Neural cell (in vitro differentiated cells): ENCODE measurements at regions not wholly inside any gene's neighbourhood (a gene's known extent, or its start where the extent isn't known, plus 50 kb on each side); places are given as distances from the start of the nearest gene placed in this dataset.

Experiments used
- H2AFZ ChIP-seq: fragments of 200-600, 300-800 bp; sonication (generic), shearing (Covaris generic); 2 replicates; pipeline ENCODE4 v1.6.0; 2014; ENCODE audit warnings: low read depth, mild to moderate bottlenecking, antibody characterized with exemption, low read length, moderate library complexity
- H3F3A ChIP-seq: fragments of 200-600 bp; shearing (Covaris generic); 2 replicates; pipeline ENCODE4 v1.6.1; 2016; ENCODE audit warnings: mild to moderate bottlenecking, moderate library complexity, mixed read lengths, antibody characterized with exemption, low read length; ENCODE audit not compliant: insufficient read depth, poor library complexity, severe bottlenecking
- H3K27ac ChIP-seq: fragments of 200-600, 300-800 bp; sonication (generic), shearing (Covaris generic); 2 replicates; pipeline ENCODE4 v1.5.1; 2014; ENCODE audit warnings: mild to moderate bottlenecking, low read length, moderate library complexity
- H3K27me3 ChIP-seq: fragments of 300-800, 200-600 bp; sonication (generic), shearing (Covaris generic); 2 replicates; pipeline ENCODE4 v1.6.0; 2014; ENCODE audit warnings: mild to moderate bottlenecking, low read depth, low read length, moderate library complexity; ENCODE audit not compliant: insufficient read depth
- H3K36me3 ChIP-seq: fragments of 300-800, 200-600 bp; sonication (generic), shearing (Covaris generic); 2 replicates; pipeline ENCODE4 v1.5.1; 2014; ENCODE audit warnings: mild to moderate bottlenecking, antibody characterized with exemption, low read length, moderate library complexity; ENCODE audit not compliant: insufficient read depth
- H3K4me2 ChIP-seq: fragments of 300-800, 200-600 bp; sonication (generic), shearing (Covaris generic); 2 replicates; pipeline ENCODE4 v1.6.0; 2014; ENCODE audit warnings: mild to moderate bottlenecking, low read length
- H3K4me3 ChIP-seq: fragments of 300-800, 200-600 bp; sonication (generic), shearing (Covaris generic); 2 replicates; pipeline ENCODE4 v1.5.1; 2014; ENCODE audit warnings: mild to moderate bottlenecking, low read length, moderate library complexity
- H3K79me2 ChIP-seq: fragments of 200-600 bp; shearing (Covaris generic); replicated peaks from 2 replicates; pipeline ENCODE4 v1.6.0; 2014; ENCODE audit warnings: mild to moderate bottlenecking, low read length, moderate library complexity; ENCODE audit not compliant: insufficient read depth
- H3K9ac ChIP-seq: fragments of 300-800, 200-600 bp; sonication (generic), shearing (Covaris generic); 2 replicates; pipeline ENCODE4 v1.6.1; 2016; ENCODE audit warnings: mild to moderate bottlenecking, low read length, mixed read lengths
- H3K9me2 ChIP-seq: fragments of 200-600 bp; shearing (Covaris generic); 2 replicates; pipeline ENCODE4 v1.6.1; 2016; ENCODE audit warnings: mild to moderate bottlenecking, low read length, mixed read lengths; ENCODE audit not compliant: insufficient read depth
- H3K9me3 ChIP-seq: fragments of 200-600, 300-800 bp; sonication (generic), shearing (Covaris generic); 2 replicates; pipeline ENCODE4 v1.6.1; 2016; ENCODE audit warnings: mild to moderate bottlenecking, mixed run types, low read length, moderate library complexity, mixed read lengths
- H4K20me1 ChIP-seq: fragments of 200-600 bp; shearing (Covaris generic); 2 replicates; pipeline ENCODE4 v1.6.1; 2016; ENCODE audit warnings: mild to moderate bottlenecking, mixed run types; ENCODE audit not compliant: insufficient read depth
- EP300 ChIP-seq: fragments of 450-650 bp; conservative IDR thresholded peaks from 2 replicates; pipeline ENCODE4 v1.6.1; 2014; ENCODE audit warnings: antibody characterized with exemption, mild to moderate bottlenecking, moderate library complexity; ENCODE audit not compliant: poor library complexity, severe bottlenecking
- EZH2 ChIP-seq: fragments of 200-600, 300-800 bp; shearing (Covaris generic), sonication (generic); IDR thresholded peaks from 2 replicates; pipeline ENCODE4 v1.6.1; 2014; ENCODE audit warnings: antibody characterized with exemption, low read length, borderline replicate concordance, mild to moderate bottlenecking; ENCODE audit not compliant: insufficient read depth, poor library complexity, severe bottlenecking
- MXI1 ChIP-seq: fragments of 450-650 bp; conservative IDR thresholded peaks from 2 replicates; pipeline ENCODE4 v1.6.1; 2014; ENCODE audit warnings: antibody characterized with exemption, mild to moderate bottlenecking; ENCODE audit not compliant: poor library complexity, severe bottlenecking
- POLR2AphosphoS5 ChIP-seq: IDR thresholded peaks from 2 replicates; pipeline ENCODE4 v1.6.1; 2012
- RAD21 ChIP-seq: fragments of 450-650 bp; conservative IDR thresholded peaks from 2 replicates; pipeline ENCODE4 v1.6.1; 2014; ENCODE audit warnings: antibody characterized with exemption, mild to moderate bottlenecking, moderate library complexity
- REST ChIP-seq: IDR thresholded peaks from 2 replicates; pipeline ENCODE4 v1.6.1; 2012; ENCODE audit warnings: borderline replicate concordance
- SMC3 ChIP-seq: fragments of 450-650 bp; conservative IDR thresholded peaks from 2 replicates; pipeline ENCODE4 v1.6.1; 2014; ENCODE audit warnings: antibody characterized with exemption, mild to moderate bottlenecking, moderate library complexity; ENCODE audit not compliant: poor library complexity
- TF ChIP-seq, protein P1 (sequence below): fragments of 450-650 bp; IDR thresholded peaks from 2 replicates; pipeline ENCODE4 v1.5.1; 2014; ENCODE audit warnings: antibody characterized with exemption, mild to moderate bottlenecking, moderate library complexity; ENCODE audit not compliant: poor library complexity, severe bottlenecking

- H3K27me3 ChIP-seq, result no peaks in the 10 kb centered on the region
- no peak overlapping the region for H3K27ac ChIP-seq
- H2AFZ ChIP-seq, result no peak overlapping the region
- H4K20me1 ChIP-seq, result no peaks in the 10 kb centered on the region
- TF ChIP-seq REST, result no peak
- TF ChIP-seq EZH2, result no peak
- TF ChIP-seq RAD21, result no peak
- no peak for TF ChIP-seq EP300
- TF ChIP-seq MXI1, result no peak
- TF ChIP-seq SMC3, result no peak
- H3F3A ChIP-seq, result no peaks in the 10 kb centered on the region
- no peaks in the 10 kb centered on the region for H3K36me3 ChIP-seq
- H3K9ac ChIP-seq, result no peak overlapping the region
- H3K4me3 ChIP-seq, result no peak overlapping the region
- no peaks in the 10 kb centered on the region for H3K9me3 ChIP-seq
- H3K4me2 ChIP-seq, result no peak overlapping the region
- H3K9me2 ChIP-seq, result no peaks in the 10 kb centered on the region
- no peaks in the 10 kb centered on the region for H3K79me2 ChIP-seq
Observed at GRCh38 chr14:38731962-38732361, 371.1 kb downstream of the SEC23A start.

DNA sequence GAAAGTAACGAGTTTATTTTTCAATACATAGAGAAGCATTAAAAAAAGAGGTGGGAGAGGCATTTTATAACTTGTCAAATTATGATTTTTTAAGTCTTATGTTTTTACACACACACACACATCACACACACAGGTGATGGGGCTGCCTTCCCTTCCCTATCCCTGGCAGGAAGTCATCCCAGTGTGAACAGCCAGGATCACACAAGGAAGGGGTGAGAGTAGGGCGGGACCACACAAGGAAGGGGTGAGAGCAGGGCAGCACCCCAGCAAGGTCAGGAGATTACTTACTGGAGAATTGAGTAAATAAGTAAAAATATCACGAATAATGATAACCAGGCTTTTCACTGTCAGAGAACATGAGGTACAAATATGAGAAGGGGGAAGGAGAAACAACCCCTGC, 372.6 kb downstream of the SEC23A start:
- TF ChIP-seq POLR2AphosphoS5 (no peak), SMC3 (no peak), RAD21 (no peak), MXI1 (no peak), EZH2 (no peak)
- TF ChIP-seq, protein P1, sequence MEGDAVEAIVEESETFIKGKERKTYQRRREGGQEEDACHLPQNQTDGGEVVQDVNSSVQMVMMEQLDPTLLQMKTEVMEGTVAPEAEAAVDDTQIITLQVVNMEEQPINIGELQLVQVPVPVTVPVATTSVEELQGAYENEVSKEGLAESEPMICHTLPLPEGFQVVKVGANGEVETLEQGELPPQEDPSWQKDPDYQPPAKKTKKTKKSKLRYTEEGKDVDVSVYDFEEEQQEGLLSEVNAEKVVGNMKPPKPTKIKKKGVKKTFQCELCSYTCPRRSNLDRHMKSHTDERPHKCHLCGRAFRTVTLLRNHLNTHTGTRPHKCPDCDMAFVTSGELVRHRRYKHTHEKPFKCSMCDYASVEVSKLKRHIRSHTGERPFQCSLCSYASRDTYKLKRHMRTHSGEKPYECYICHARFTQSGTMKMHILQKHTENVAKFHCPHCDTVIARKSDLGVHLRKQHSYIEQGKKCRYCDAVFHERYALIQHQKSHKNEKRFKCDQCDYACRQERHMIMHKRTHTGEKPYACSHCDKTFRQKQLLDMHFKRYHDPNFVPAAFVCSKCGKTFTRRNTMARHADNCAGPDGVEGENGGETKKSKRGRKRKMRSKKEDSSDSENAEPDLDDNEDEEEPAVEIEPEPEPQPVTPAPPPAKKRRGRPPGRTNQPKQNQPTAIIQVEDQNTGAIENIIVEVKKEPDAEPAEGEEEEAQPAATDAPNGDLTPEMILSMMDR, result no peak
- no peak overlapping the region for H3K9ac ChIP-seq
- no peaks in the 10 kb centered on the region for H3K79me2 ChIP-seq
- H2AFZ ChIP-seq, result no peak overlapping the region
- H3K9me2 ChIP-seq, result no peaks in the 10 kb centered on the region
- no peaks in the 10 kb centered on the region for H3K27me3 ChIP-seq
- no peaks in the 10 kb centered on the region for H4K20me1 ChIP-seq
- H3F3A ChIP-seq, result no peaks in the 10 kb centered on the region
- no peak overlapping the region for H3K4me2 ChIP-seq
- H3K36me3 ChIP-seq, result no peaks in the 10 kb centered on the region
- no peaks in the 10 kb centered on the region for H3K9me3 ChIP-seq
- H3K27ac ChIP-seq, result no peak overlapping the region
- no peak overlapping the region for H3K4me3 ChIP-seq

DNA sequence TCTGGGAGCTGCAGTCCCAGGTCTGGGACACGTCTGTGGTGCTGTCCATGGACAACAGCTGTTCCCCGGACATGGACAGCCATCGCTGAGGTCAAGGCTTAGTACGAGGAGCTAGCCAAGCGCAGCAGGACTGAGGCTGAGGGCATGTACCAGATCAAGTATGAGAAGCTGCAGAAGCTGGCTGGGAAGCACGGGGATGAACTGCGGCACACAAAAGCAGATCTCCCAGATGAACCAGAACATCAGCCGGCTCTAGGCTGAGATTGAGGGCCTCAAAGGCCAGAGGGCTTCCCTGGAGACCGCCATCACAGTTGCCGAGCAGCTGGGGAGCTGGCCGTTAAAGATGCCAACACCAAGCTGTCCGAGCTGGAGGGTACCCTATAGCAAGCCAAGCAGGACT, 375.3 kb downstream of the SEC23A start:
- Histone ChIP-seq H3K9ac (no peak overlapping the region), H3K27ac (no peak overlapping the region), H3K36me3 (no peaks in the 10 kb centered on the region), H3K27me3 (no peaks in the 10 kb centered on the region), H2AFZ (no peak overlapping the region), H3K9me3 (no peaks in the 10 kb centered on the region), H3K79me2 (no peaks in the 10 kb centered on the region), H3K4me2 (no peak overlapping the region), H3K4me3 (no peak overlapping the region), H3K9me2 (no peaks in the 10 kb centered on the region), H4K20me1 (no peaks in the 10 kb centered on the region), H3F3A (no peaks in the 10 kb centered on the region)
- TF ChIP-seq REST, result no peak
